ENCODE measurements at regions not wholly inside any gene's neighbourhood (a gene's known extent, or its start where the extent isn't known, plus 50 kb on each side); places are given as distances from the start of the nearest gene placed in this dataset.

- FAIRE-seq = no peak
Observed at GRCh38 chr1:234954613-234955012, 174.0 kb downstream of the TOMM20 start.

GRCh38 chr1:234953655-234954405 lies 174.8 kb downstream of the TOMM20 start:
- no peak overlapping the region for H3K4me2 ChIP-seq (ENCODE audit: control insufficient read depth, extremely low read depth, insufficient read depth, low read depth, low read length)
- H3K36me3 ChIP-seq (ENCODE audit: control insufficient read depth in 2 of 2, extremely low read depth in 1 of 2, insufficient read depth in 2 of 2, low read length in 2 of 2) = no peaks in the 10 kb centered on the region
- dilution Hi-C loops (cut with MboI; ENCODE audit: extremely low pct_ligation_motif_present, low sequenced_read_pairs) = no loop called here
- peaks cover 4% of the 10 kb centered on the region for H3K9me3 ChIP-seq (ENCODE audit: control insufficient read depth, low read depth, low read length)
- no peak overlapping the region for H3K27ac ChIP-seq (ENCODE audit: control insufficient read depth, insufficient read depth, low read length)
- FAIRE-seq (no peak), DNase-seq (ENCODE audit: low read depth, low spot score) (no peak)
- no peak overlapping the region for H3K4me3 ChIP-seq (ENCODE audit: control insufficient read depth in 2 of 3, extremely low read depth in 1 of 3, insufficient read depth in 2 of 3, low read depth in 1 of 3, low read length in 3 of 3)
- H4K20me1 ChIP-seq (ENCODE audit: control insufficient read depth, extremely low read depth, insufficient read depth, low read length) = no peaks in the 10 kb centered on the region
- H3K9ac ChIP-seq (ENCODE audit: control insufficient read depth, extremely low read depth, insufficient read depth, low read length) = no peak overlapping the region
- H3K27me3 ChIP-seq (ENCODE audit: control insufficient read depth, extremely low read depth, insufficient read depth, low read length) = no peaks in the 10 kb centered on the region
- no peak overlapping the region for H2AFZ ChIP-seq (ENCODE audit: control insufficient read depth, low read length)
- no peaks in the 10 kb centered on the region for H3K9me1 ChIP-seq (ENCODE audit: control insufficient read depth, extremely low read depth, insufficient read depth, low read length)
- no peaks in the 10 kb centered on the region for H3K79me2 ChIP-seq (ENCODE audit: control insufficient read depth, insufficient read depth, low read length)
- TF ChIP-seq CTCF (optimal IDR thresholded peaks at IDR 0.05 in 1 of 3, IDR thresholded peaks at IDR 0.05 in 1 of 3, conservative IDR thresholded peaks at IDR 0.05 in 1 of 3; ENCODE audit: extremely low read depth in 1 of 3, insufficient read depth in 2 of 3, low read length in 3 of 3) (no peak), EZH2 (IDR thresholded peaks at IDR 0.05; ENCODE audit: low read length) (no peak)
- H3K4me1 ChIP-seq (ENCODE audit: control insufficient read depth, extremely low read depth, insufficient read depth, low read length) = peaks cover 16% of the 10 kb centered on the region

More at GRCh38 chr1:234954613-234955012, 174.0 kb downstream of the TOMM20 start:
- H3K9ac ChIP-seq (ENCODE audit: control insufficient read depth, extremely low read depth, insufficient read depth, low read length) = no peak overlapping the region
- no peaks in the 10 kb centered on the region for H3K9me1 ChIP-seq (ENCODE audit: control insufficient read depth, extremely low read depth, insufficient read depth, low read length)
- no peak overlapping the region for H2AFZ ChIP-seq (ENCODE audit: control insufficient read depth, low read length)
- no peaks in the 10 kb centered on the region for H3K36me3 ChIP-seq (ENCODE audit: control insufficient read depth in 2 of 2, extremely low read depth in 1 of 2, insufficient read depth in 2 of 2, low read length in 2 of 2)
- H3K4me1 ChIP-seq (ENCODE audit: control insufficient read depth, extremely low read depth, insufficient read depth, low read length) = peaks cover 16% of the 10 kb centered on the region
- no peak overlapping the region for H3K4me2 ChIP-seq (ENCODE audit: control insufficient read depth, extremely low read depth, insufficient read depth, low read depth, low read length)
- H4K20me1 ChIP-seq (ENCODE audit: control insufficient read depth, extremely low read depth, insufficient read depth, low read length) = no peaks in the 10 kb centered on the region
- TF ChIP-seq EZH2 (IDR thresholded peaks at IDR 0.05; ENCODE audit: low read length) (no peak), CTCF (optimal IDR thresholded peaks at IDR 0.05 in 1 of 3, IDR thresholded peaks at IDR 0.05 in 1 of 3, conservative IDR thresholded peaks at IDR 0.05 in 1 of 3; ENCODE audit: extremely low read depth in 1 of 3, insufficient read depth in 2 of 3, low read length in 3 of 3) (no peak)
- no peak for DNase-seq (ENCODE audit: low read depth, low spot score)
- no peaks in the 10 kb centered on the region for H3K79me2 ChIP-seq (ENCODE audit: control insufficient read depth, insufficient read depth, low read length)
- H3K4me3 ChIP-seq (ENCODE audit: control insufficient read depth in 2 of 3, extremely low read depth in 1 of 3, insufficient read depth in 2 of 3, low read depth in 1 of 3, low read length in 3 of 3) = no peak overlapping the region
- H3K27ac ChIP-seq (ENCODE audit: control insufficient read depth, insufficient read depth, low read length) = no peak overlapping the region
- H3K9me3 ChIP-seq (ENCODE audit: control insufficient read depth, low read depth, low read length) = no peaks in the 10 kb centered on the region
- H3K27me3 ChIP-seq (ENCODE audit: control insufficient read depth, extremely low read depth, insufficient read depth, low read length) = no peaks in the 10 kb centered on the region
- dilution Hi-C loops (cut with MboI; ENCODE audit: extremely low pct_ligation_motif_present, low sequenced_read_pairs) = no loop called here
